Vagina (tissue), 2 donors: ENCODE measurements at regions not wholly inside any gene's neighbourhood (a gene's known extent, or its start where the extent isn't known, plus 50 kb on each side); places are given as distances from the start of the nearest gene placed in this dataset.

ENCODE experiments used
- DNase-seq, 2 donors: peaks; one replicate each; pipeline ENCODE4 v3.0.0-alpha.2; 2017; ENCODE audit errors: extremely low spot score in 2 of 2
- H3K27ac ChIP-seq: fragments of 200-600 bp; sonication (generic); one replicate; pipeline ENCODE4 v1.5.1; 2019
- H3K27me3 ChIP-seq: fragments of 200-600 bp; sonication (generic); one replicate; pipeline ENCODE4 v1.5.1; 2019
- H3K36me3 ChIP-seq, 2 donors: fragments of 200-600 bp; sonication (generic); one replicate each; pipeline ENCODE4 v1.5.1; 2017 to 2019
- H3K4me1 ChIP-seq: fragments of 200-600 bp; sonication (generic); one replicate; pipeline ENCODE4 v1.5.1; 2019
- H3K4me3 ChIP-seq, 2 donors: fragments of 200-600 bp; sonication (generic); 1 replicate in 1 of 2; 2 replicates in 1 of 2; pipeline ENCODE4 v1.5.1; 2016 to 2019
- H3K9me3 ChIP-seq: fragments of 200-600 bp; sonication (generic); one replicate; pipeline ENCODE4 v1.5.1; 2019
- CTCF ChIP-seq, 3 experiments: fragments of 450-650 bp in 2 of 3; fragments of 200-600 bp in 1 of 3; sonication (generic) in 1 of 3; IDR thresholded peaks; one replicate each; pipeline ENCODE4 v1.5.1; 2017 to 2019; ENCODE audit warnings: antibody characterized with exemption in 3 of 3, mild to moderate bottlenecking in 2 of 3, moderate library complexity in 2 of 3
- POLR2A ChIP-seq, 2 donors: fragments of 450-650 bp; IDR thresholded peaks; one replicate each; pipeline ENCODE4 v1.6.1; 2017; ENCODE audit warnings: antibody characterized with exemption in 2 of 2, mild to moderate bottlenecking in 2 of 2, moderate library complexity in 2 of 2
- POLR2AphosphoS5 ChIP-seq, 2 donors: sonication (generic); formaldehyde crosslinking; IDR thresholded peaks; one replicate each; pipeline ENCODE4 v1.9.0; 2017; ENCODE audit warnings: antibody characterized with exemption in 2 of 2, mild to moderate bottlenecking in 2 of 2, low read depth in 1 of 2; ENCODE audit not compliant: insufficient read depth in 1 of 2
- intact Hi-C: fragments of 100-400 bp; cut with DNase I; formaldehyde crosslinking; loops from one replicate; pipeline ENCODE4 v1.15.1; 2023

GRCh38 chr6:165726290-165726875 is 63.3 kb upstream of the PDE10A start:
- H3K9me3 ChIP-seq: no peaks in the 10 kb centered on the region
- H3K27ac ChIP-seq: no peak overlapping the region
- H3K27me3 ChIP-seq: no peaks in the 10 kb centered on the region
- H3K4me1 ChIP-seq: no peaks in the 10 kb centered on the region
- H3K4me3 ChIP-seq: no peak overlapping the region
- intact Hi-C loops: no loop called here
- TF ChIP-seq CTCF (IDR thresholded peaks at IDR 0.05) (no peak), POLR2AphosphoS5 (IDR thresholded peaks at IDR 0.05; ENCODE audit: insufficient read depth in 1 of 2, low read depth in 1 of 2) (no peak), POLR2A (IDR thresholded peaks at IDR 0.05) (no peak)
- no peaks in the 10 kb centered on the region for H3K36me3 ChIP-seq
- no peak for DNase-seq

GRCh38 chr6:165725201-165725600 is 62.2 kb upstream of the PDE10A start:
- Histone ChIP-seq H3K27ac (no peak overlapping the region), H3K9me3 (no peaks in the 10 kb centered on the region), H3K36me3 (no peaks in the 10 kb centered on the region), H3K4me3 (no peak overlapping the region), H3K27me3 (no peaks in the 10 kb centered on the region), H3K4me1 (no peaks in the 10 kb centered on the region)
- no peak for DNase-seq
- intact Hi-C loops: no loop called here
- TF ChIP-seq CTCF (IDR thresholded peaks at IDR 0.05) (no peak), POLR2A (IDR thresholded peaks at IDR 0.05) (no peak), POLR2AphosphoS5 (IDR thresholded peaks at IDR 0.05; ENCODE audit: insufficient read depth in 1 of 2, low read depth in 1 of 2) (no peak)

GRCh38 chr6:165723326-165723725 is 60.3 kb upstream of the PDE10A start:
- Histone ChIP-seq H3K9me3 (no peaks in the 10 kb centered on the region), H3K27ac (no peak overlapping the region), H3K36me3 (no peaks in the 10 kb centered on the region), H3K4me3 (no peak overlapping the region), H3K4me1 (no peaks in the 10 kb centered on the region), H3K27me3 (no peaks in the 10 kb centered on the region)
- no peak for DNase-seq
- intact Hi-C loops: no loop called here
- TF ChIP-seq POLR2AphosphoS5 (IDR thresholded peaks at IDR 0.05; ENCODE audit: insufficient read depth in 1 of 2, low read depth in 1 of 2): no peak
- TF ChIP-seq POLR2A (IDR thresholded peaks at IDR 0.05): no peak
- no peak for TF ChIP-seq CTCF (IDR thresholded peaks at IDR 0.05)

GRCh38 chr6:165722022-165722421 is 59.0 kb upstream of the PDE10A start:
- no peak for TF ChIP-seq CTCF (IDR thresholded peaks at IDR 0.05)
- TF ChIP-seq POLR2AphosphoS5 (IDR thresholded peaks at IDR 0.05; ENCODE audit: insufficient read depth in 1 of 2, low read depth in 1 of 2): no peak
- TF ChIP-seq POLR2A (IDR thresholded peaks at IDR 0.05): no peak
- intact Hi-C loops: no loop called here

GRCh38 chr6:165721356-165721755 is 58.3 kb upstream of the PDE10A start:
- no peak overlapping the region for H3K27ac ChIP-seq
- H3K27me3 ChIP-seq: no peaks in the 10 kb centered on the region
- DNase-seq: no peak
- no peaks in the 10 kb centered on the region for H3K4me1 ChIP-seq
- intact Hi-C loops: no loop called here
- no peaks in the 10 kb centered on the region for H3K9me3 ChIP-seq
- no peaks in the 10 kb centered on the region for H3K36me3 ChIP-seq
- H3K4me3 ChIP-seq: no peak overlapping the region
- TF ChIP-seq POLR2A (IDR thresholded peaks at IDR 0.05): no peak
- no peak for TF ChIP-seq CTCF (IDR thresholded peaks at IDR 0.05)
- no peak for TF ChIP-seq POLR2AphosphoS5 (IDR thresholded peaks at IDR 0.05; ENCODE audit: insufficient read depth in 1 of 2, low read depth in 1 of 2)

More at GRCh38 chr6:165722022-165722421, 59.0 kb upstream of the PDE10A start:
- Histone ChIP-seq H3K4me1 (no peaks in the 10 kb centered on the region), H3K9me3 (no peaks in the 10 kb centered on the region), H3K27ac (no peak overlapping the region), H3K4me3 (no peak overlapping the region), H3K36me3 (no peaks in the 10 kb centered on the region), H3K27me3 (no peaks in the 10 kb centered on the region)
- no peak for DNase-seq
